MCF 10A (cell line): ENCODE measurements at regions not wholly inside any gene's neighbourhood (a gene's known extent, or its start where the extent isn't known, plus 50 kb on each side); places are given as distances from the start of the nearest gene placed in this dataset.

Source experiments
- BruUV-seq: library from RNA; stranded (reverse); fragments of 400-500 nt; replicated peaks from 2 replicates; lab custom pipeline; 2021; lab: Mats Ljungman, UMichigan
- CTCF ChIA-PET: fragments of 300-600 bp; sonication (Branson Sonifier 250); formaldehyde crosslinking; extraction: SDS; loops from one replicate; lab custom pipeline; 2021; ENCODE audit warnings: antibody characterized with exemption, inconsistent platforms; lab: Yijun Ruan, JAX
- POLR2A ChIA-PET: fragments of 300-600, 350-650 bp; sonication (Branson Sonifier 250); formaldehyde crosslinking; extraction: SDS; loops from one replicate; lab custom pipeline; 2020; ENCODE audit warnings: antibody characterized with exemption, inconsistent platforms; lab: Yijun Ruan, JAX
- DNase-seq: peaks from one replicate; pipeline ENCODE4 v3.0.0-alpha.2; 2018; ENCODE audit not compliant: unreplicated experiment
- H3K27ac Mint-ChIP-seq: one replicate; pipeline ENCODE4 v1.8.0; 2022; ENCODE audit warnings: mild to moderate bottlenecking, low read depth, mixed read lengths; ENCODE audit not compliant: unreplicated experiment
- H3K27me3 Mint-ChIP-seq: one replicate; pipeline ENCODE4 v1.8.0; 2022; ENCODE audit warnings: mixed read lengths; ENCODE audit not compliant: insufficient read depth, unreplicated experiment
- H3K36me3 Mint-ChIP-seq: one replicate; pipeline ENCODE4 v1.8.0; 2022; ENCODE audit warnings: mild to moderate bottlenecking, moderate library complexity, mixed read lengths; ENCODE audit not compliant: insufficient read depth, unreplicated experiment
- H3K4me1 Mint-ChIP-seq: one replicate; pipeline ENCODE4 v1.8.0; 2022; ENCODE audit warnings: mixed read lengths; ENCODE audit not compliant: insufficient read depth, unreplicated experiment
- H3K4me3 Mint-ChIP-seq: one replicate; pipeline ENCODE4 v1.8.0; 2022; ENCODE audit warnings: mild to moderate bottlenecking, moderate library complexity, mixed read lengths; ENCODE audit not compliant: unreplicated experiment
- H3K9me3 Mint-ChIP-seq: one replicate; pipeline ENCODE4 v1.8.0; 2022; ENCODE audit warnings: mixed read lengths; ENCODE audit not compliant: unreplicated experiment
- CTCF ChIP-seq: fragments of 200-600 bp; IDR thresholded peaks from one replicate; pipeline ENCODE4 v1.8.0; 2022; ENCODE audit warnings: antibody characterized with exemption, mild to moderate bottlenecking; ENCODE audit not compliant: unreplicated experiment
- intact Hi-C: fragments of 100-400 bp; cut with micrococcal nuclease; formaldehyde crosslinking; loops from 2 replicates; pipeline ENCODE4 v1.14.1; 2022

- Mint-ChIP-seq H3K9me3 (no peaks in the 10 kb centered on the region), H3K36me3 (no peaks in the 10 kb centered on the region), H3K4me1 (peaks cover 13% of the 10 kb centered on the region), H3K4me3 (no peak overlapping the region), H3K27ac (peak overlapping the region; percentile 80), H3K27me3 (no peaks in the 10 kb centered on the region)
- POLR2A ChIA-PET = no interaction called here
- CTCF ChIA-PET = interaction anchor here (0.6 kb wide), 1 partner anchor 262 kb away, joined by 3 read pairs; no protein-coding TSS in a partner anchor
- TF ChIP-seq CTCF = no peak
- BruUV-seq = no TSS peak
- no peak for DNase-seq
- intact Hi-C loops = no loop called here
Measured at GRCh38 chr4:123786163-123786915, 389.7 kb downstream of the SPRY1 start.

- Mint-ChIP-seq H3K4me1 (peaks cover 13% of the 10 kb centered on the region), H3K27me3 (no peaks in the 10 kb centered on the region), H3K36me3 (no peaks in the 10 kb centered on the region), H3K4me3 (no peak overlapping the region), H3K9me3 (no peaks in the 10 kb centered on the region), H3K27ac (no peak overlapping the region)
- no TSS peak for BruUV-seq
- no peak for TF ChIP-seq CTCF
- CTCF ChIA-PET = no interaction called here
- peak; percentile 13 for DNase-seq
- intact Hi-C loops = no loop called here
- POLR2A ChIA-PET = interaction anchor here (0.5 kb wide), 1 partner anchor 133 kb away, joined by 3 read pairs; no protein-coding TSS in a partner anchor
Measured at GRCh38 chr4:123786920-123787319, 390.3 kb downstream of the SPRY1 start.

- H3K9me3 Mint-ChIP-seq = no peaks in the 10 kb centered on the region
- H3K27me3 Mint-ChIP-seq = no peaks in the 10 kb centered on the region
- intact Hi-C loops = no loop called here
- no peak overlapping the region for H3K4me3 Mint-ChIP-seq
- TF ChIP-seq CTCF = no peak
- ChIA-PET CTCF (interaction anchor here (0.8 kb wide), 1 partner anchor 15 kb away, joined by 6 read pairs; no protein-coding TSS in a partner anchor), POLR2A (interaction anchor here (0.5 kb wide), 1 partner anchor 132 kb away, joined by 3 read pairs; no protein-coding TSS in a partner anchor)
- no peak overlapping the region for H3K27ac Mint-ChIP-seq
- DNase-seq = no peak
- peaks cover 13% of the 10 kb centered on the region for H3K4me1 Mint-ChIP-seq
- no peaks in the 10 kb centered on the region for H3K36me3 Mint-ChIP-seq
- no TSS peak for BruUV-seq
Measured at GRCh38 chr4:123787512-123788080, 391.0 kb downstream of the SPRY1 start.

GRCh38 chr4:123788577-123788976 is 392.0 kb downstream of the SPRY1 start:
- H3K27me3 Mint-ChIP-seq = no peaks in the 10 kb centered on the region
- no peak for TF ChIP-seq CTCF
- H3K4me1 Mint-ChIP-seq = peaks cover 13% of the 10 kb centered on the region
- H3K27ac Mint-ChIP-seq = no peak overlapping the region
- ChIA-PET POLR2A (no interaction called here), CTCF (interaction anchor here (0.6 to 0.7 kb wide), 2 partner anchors 14 to 401 kb away, joined by 4 to 5 read pairs; no protein-coding TSS in a partner anchor)
- DNase-seq = no peak
- intact Hi-C loops = no loop called here
- BruUV-seq = no TSS peak
- peaks cover 6% of the 10 kb centered on the region for H3K9me3 Mint-ChIP-seq
- H3K36me3 Mint-ChIP-seq = no peaks in the 10 kb centered on the region
- H3K4me3 Mint-ChIP-seq = no peak overlapping the region
